GM18505 (cell line): ENCODE measurements at regions not wholly inside any gene's neighbourhood (a gene's known extent, or its start where the extent isn't known, plus 50 kb on each side); places are given as distances from the start of the nearest gene placed in this dataset.

Experiments
- ATAC-seq: cut with Tn5 transposase; IDR thresholded peaks from one replicate; pipeline ENCODE4 v1.9.1; 2021; ENCODE audit not compliant: unreplicated experiment
- POLR2A ChIP-seq: IDR thresholded peaks from 4 replicates; pipeline ENCODE4 v1.6.1; 2011; ENCODE audit warnings: borderline replicate concordance; ENCODE audit not compliant: insufficient read depth, insufficient read length; ENCODE audit errors: extremely low read depth

DNA sequence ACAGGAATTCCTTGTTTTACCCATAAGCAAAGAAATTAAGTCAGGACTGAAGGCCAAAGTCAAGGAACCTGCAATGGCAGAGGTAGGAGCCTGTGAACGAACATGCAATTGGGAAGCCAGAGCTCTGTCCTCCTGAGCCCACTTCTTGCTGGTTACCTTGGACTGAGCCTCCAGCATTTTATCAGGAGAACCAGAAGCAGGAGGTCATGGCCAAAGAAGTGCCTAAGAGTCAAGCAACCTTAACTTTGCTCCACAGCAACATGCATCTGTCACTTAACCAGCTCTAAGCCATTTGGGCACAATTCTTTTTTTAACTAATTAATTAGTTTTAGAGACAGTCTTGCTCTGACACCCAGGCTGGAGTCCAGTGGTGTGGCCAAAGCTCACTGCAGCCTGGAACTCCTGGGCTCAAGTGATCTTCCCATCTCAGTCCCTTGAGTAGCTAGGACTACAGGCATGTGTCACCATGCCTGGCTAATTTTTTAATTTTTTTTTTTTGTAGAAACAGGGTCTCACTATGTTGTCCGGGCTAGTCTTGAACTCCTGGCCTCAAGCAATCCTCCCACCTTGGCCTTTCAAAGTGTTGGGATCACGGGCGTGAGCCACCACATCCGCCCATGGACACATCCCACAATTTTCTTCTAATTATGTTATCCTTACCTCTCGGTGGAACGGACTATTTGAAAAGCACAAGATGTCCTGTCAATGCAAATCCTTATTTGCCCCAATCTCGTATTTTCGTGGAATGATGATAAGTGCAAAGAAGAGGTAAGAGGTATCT, 334.2 kb downstream of the CD83 start:
- no peak for ATAC-seq
- TF ChIP-seq POLR2A: no peak

DNA sequence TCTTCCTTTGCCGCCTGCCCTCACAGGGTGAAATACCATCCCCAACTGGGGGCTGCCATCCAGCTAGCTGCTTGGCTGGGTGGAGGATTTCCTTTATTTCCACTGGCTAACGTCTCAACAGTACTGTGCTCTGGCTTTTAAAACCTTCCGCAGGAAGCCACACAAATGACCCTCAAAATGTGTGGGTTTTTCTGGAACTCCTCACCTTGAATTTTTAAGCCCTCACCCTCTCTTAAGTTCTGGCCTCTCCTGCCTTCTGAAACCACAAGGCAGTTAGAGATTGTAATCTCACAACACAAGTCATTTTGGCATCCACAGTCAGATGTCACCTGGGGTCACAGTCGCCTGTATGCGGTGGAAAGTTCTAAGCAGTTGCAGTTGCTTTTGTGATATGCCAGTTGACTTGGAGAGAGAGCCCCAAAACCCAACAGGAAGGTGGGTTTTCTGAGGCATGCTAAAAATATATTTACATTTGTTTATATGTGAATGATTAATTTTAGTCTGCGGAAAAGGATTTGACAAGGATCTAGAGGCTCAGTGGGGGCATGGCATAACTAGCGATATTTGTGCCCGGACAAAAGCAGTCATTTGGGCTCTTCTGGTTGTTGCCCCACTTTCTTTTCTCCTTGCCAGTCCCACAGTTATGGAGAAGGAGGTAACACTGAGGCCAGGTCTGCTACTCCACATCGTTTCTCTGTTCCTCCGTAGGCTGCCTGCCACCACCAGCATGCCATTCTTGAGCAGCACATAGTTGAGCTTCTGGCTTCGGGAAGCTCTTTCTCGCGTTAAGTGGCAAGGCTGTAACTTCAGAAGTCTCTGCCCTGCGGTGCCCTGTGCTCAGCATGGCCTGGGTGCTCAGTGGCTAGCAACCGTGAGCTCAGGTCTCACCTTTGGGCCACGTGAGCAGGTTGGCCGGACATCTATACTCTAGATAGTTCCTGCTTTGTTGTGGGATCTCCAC, 335.3 kb downstream of the CD83 start:
- no peak for ATAC-seq
- no peak for TF ChIP-seq POLR2A

GRCh38 chr6:14453712-14454472, 336.3 kb downstream of the CD83 start:
- TF ChIP-seq POLR2A: no peak
- no peak for ATAC-seq

GRCh38 chr6:14454473-14454775, 336.9 kb downstream of the CD83 start:
- no peak for ATAC-seq
- TF ChIP-seq POLR2A: no peak

- TF ChIP-seq POLR2A: no peak
- ATAC-seq: no peak
Observed at GRCh38 chr6:14455427-14455826, 337.9 kb downstream of the CD83 start.

DNA sequence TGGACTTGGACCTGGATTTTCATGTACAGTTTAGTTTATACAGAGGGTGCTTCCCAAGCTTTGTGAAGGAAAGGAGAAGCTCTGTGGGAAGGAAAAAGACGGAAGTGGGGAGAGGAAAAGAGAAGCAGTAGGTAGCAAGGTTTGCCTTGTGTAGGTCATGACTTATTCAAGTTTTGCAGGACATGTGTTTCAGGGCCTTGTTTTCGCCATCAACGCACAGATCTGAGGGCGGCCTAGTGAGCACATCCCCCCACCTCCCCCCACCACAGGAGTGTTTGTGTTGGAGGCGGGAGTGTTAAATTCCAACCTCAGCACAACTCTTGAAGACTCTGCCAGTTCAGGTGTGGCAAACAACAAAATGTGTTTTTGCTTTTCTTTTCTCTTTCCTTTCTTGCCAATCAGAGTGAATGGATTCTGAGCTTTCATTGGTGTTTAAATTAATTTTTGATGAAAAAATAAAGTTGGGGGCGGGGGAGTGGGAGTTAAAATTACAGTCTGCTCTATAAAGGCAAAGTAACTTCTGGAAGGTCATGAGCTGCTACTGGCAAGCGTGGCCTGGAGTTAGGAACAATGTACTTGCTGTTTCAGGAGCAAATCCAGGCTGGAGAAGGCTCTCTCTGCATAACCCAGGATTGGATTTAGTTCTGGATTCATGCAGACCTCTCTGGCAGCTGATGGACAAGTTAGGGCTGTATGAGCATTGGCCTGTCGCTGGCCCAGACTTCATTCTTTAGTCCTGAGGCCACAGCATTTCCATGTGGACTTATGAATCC, 338.5 kb downstream of the CD83 start:
- no peak for ATAC-seq
- TF ChIP-seq POLR2A: no peak

- TF ChIP-seq POLR2A: no peak
- no peak for ATAC-seq
Observed at GRCh38 chr6:14456941-14457340, 339.4 kb downstream of the CD83 start.

- TF ChIP-seq POLR2A: no peak
- no peak for ATAC-seq
Observed at GRCh38 chr6:14458669-14459266, 341.2 kb downstream of the CD83 start.

GRCh38 chr6:14459315-14459714, 341.7 kb downstream of the CD83 start:
- no peak for ATAC-seq
- TF ChIP-seq POLR2A: no peak

DNA sequence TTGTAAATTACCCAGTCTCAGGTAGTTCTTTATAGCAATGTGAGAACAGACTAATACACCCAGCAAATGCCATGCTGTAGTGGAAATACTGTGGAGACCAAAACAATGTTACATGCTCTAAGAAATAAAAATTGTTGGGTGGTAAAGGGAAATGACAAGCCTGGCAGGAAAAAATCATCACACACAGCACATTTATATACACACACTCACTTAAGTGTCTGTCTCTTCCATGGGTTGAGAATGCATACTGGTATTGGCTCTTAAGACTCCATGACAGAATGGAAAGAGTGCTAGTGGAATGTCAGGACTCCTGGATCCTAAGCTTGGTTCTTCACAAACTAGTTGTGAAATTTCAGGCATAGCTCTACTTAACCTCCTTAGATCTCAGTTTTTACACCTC, 343.0 kb downstream of the CD83 start:
- TF ChIP-seq POLR2A: no peak
- ATAC-seq: no peak

DNA sequence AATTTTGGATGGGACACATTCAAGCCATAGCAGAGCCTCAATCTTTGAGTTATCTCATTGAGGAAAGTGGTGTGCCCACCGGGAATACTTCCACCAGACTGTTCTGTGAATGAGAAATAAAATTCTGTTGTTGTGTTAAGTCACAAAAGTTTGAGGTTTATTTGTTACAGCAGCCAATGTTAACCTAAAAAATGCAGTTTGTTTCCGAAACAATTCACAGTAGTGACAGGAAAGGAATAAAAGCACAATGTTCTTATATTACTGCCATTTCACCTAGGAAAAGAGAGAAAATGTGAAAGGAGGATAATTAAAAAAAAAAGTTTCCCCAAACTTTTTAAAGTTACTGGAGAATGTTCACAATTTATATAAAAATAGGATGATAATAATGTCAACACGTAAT, 344.6 kb downstream of the CD83 start:
- ATAC-seq: no peak
- TF ChIP-seq POLR2A: no peak

DNA sequence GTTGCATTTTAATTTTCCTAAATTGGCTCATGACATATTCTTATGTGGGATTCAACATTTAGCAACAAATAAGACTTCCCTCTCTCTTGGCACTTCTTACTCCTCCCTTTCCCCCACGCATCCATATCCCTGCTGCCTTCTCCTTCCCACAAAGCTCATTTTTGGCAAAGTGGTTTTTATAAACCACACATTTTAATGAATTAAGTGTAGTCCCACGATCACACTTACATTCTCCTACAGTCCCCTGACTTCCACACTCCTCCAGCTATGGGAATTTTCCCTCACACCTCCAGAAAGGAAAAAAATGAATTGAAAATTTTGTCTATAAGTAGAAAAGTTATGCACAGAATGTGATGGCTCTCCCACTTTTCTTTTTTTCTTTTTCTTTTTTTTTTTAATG, 345.0 kb downstream of the CD83 start:
- no peak for TF ChIP-seq POLR2A
- ATAC-seq: no peak
